Gastrocnemius medialis (tissue), 4 donors: ENCODE measurements at regions not wholly inside any gene's neighbourhood (a gene's known extent, or its start where the extent isn't known, plus 50 kb on each side); places are given as distances from the start of the nearest gene placed in this dataset.

Experiments
- ATAC-seq, 2 donors: fragments of 150-250 bp; one replicate each; pipeline ENCODE4 v1.9.1; 2016
- DNase-seq, 2 donors: peaks; one replicate each; pipeline ENCODE4 v3.0.0-alpha.2; 2019
- H3K27ac ChIP-seq, 4 donors: fragments of 200-600 bp; sonication (generic); 1 replicate in 1 of 4; 2 replicates in 3 of 4; pipeline ENCODE4 v1.5.1; 2016 to 2018; ENCODE audit warnings: mild to moderate bottlenecking in 2 of 4, moderate library complexity in 1 of 4
- H3K27me3 ChIP-seq, 3 donors: fragments of 200-600 bp; sonication (generic) in 2 of 3; 1 replicate in 1 of 3; 2 replicates in 2 of 3; pipeline versions ENCODE4 v1.5.1 to v1.6.0; 2016 to 2019; ENCODE audit warnings: mild to moderate bottlenecking in 1 of 3, moderate library complexity in 1 of 3
- H3K36me3 ChIP-seq, 2 donors: fragments of 200-600 bp; sonication (generic) in 1 of 2; one replicate each; pipeline ENCODE4 v1.5.1; 2017 to 2018
- H3K4me1 ChIP-seq, 2 donors: fragments of 200-600 bp; sonication (generic) in 1 of 2; one replicate each; pipeline ENCODE4 v1.5.1; 2016 to 2017; ENCODE audit warnings: mild to moderate bottlenecking in 2 of 2
- H3K4me3 ChIP-seq, 4 donors: fragments of 200-600 bp; sonication (generic) in 3 of 4; 1 replicate in 1 of 4; 2 replicates in 3 of 4; pipeline ENCODE4 v1.5.1; 2016 to 2019; ENCODE audit warnings: mild to moderate bottlenecking in 2 of 4
- H3K9me3 ChIP-seq, 3 donors: fragments of 200-600 bp; sonication (generic) in 2 of 3; 1 replicate in 1 of 3; 2 replicates in 2 of 3; pipeline ENCODE4 v1.5.1; 2016 to 2019
- CTCF ChIP-seq, 5 experiments: fragments of 450-650 bp in 3 of 5; fragments of 200-600 bp in 2 of 5; sonication (generic) in 2 of 5; IDR thresholded peaks in 4 of 5; conservative IDR thresholded peaks in 1 of 5; 1 replicate in 4 of 5; 2 replicates in 1 of 5; pipeline ENCODE4 v1.5.1; 2016 to 2019; ENCODE audit warnings: antibody characterized with exemption in 5 of 5, mild to moderate bottlenecking in 3 of 5, moderate library complexity in 3 of 5
- POLR2A ChIP-seq, 2 donors: fragments of 450-650 bp; IDR thresholded peaks; one replicate each; pipeline ENCODE4 v1.6.1; 2017; ENCODE audit warnings: antibody characterized with exemption in 2 of 2, mild to moderate bottlenecking in 2 of 2, moderate library complexity in 2 of 2
- in situ Hi-C, 4 donors: fragments of 200-750 bp; cut with MboI; loops; one replicate each; pipeline versions ENCODE4 v1.15.0 to v1.8.0; 2017; ENCODE audit warnings: low sequenced_read_pairs in 4 of 4
- intact Hi-C: fragments of 100-400 bp; cut with DNase I; formaldehyde crosslinking; loops from one replicate; pipeline ENCODE4 v1.15.1; 2023; ENCODE audit warnings: low total_unique reads

- H3K27ac ChIP-seq, result no peak overlapping the region
- intact Hi-C loops, result no loop called here
- in situ Hi-C loops, result no loop called here
- no peak for TF ChIP-seq POLR2A (IDR thresholded peaks at IDR 0.05)
- TF ChIP-seq CTCF (IDR thresholded peaks at IDR 0.05 in 4 of 5, conservative IDR thresholded peaks at IDR 0.05 in 1 of 5), result no peak
- H3K4me3 ChIP-seq, result no peak overlapping the region
- no peaks in the 10 kb centered on the region for H3K9me3 ChIP-seq
- peaks cover 0 to 6% of the 10 kb centered on the region in 2 donors for H3K4me1 ChIP-seq
- DNase-seq, result no peak
- no peak for ATAC-seq
- no peaks in the 10 kb centered on the region for H3K36me3 ChIP-seq
- H3K27me3 ChIP-seq, result no peaks in the 10 kb centered on the region
These were observed 706.4 kb upstream of the SLC10A2 start for GRCh38 chr13:103772576-103772975.

- Histone ChIP-seq H3K4me1 (no peaks in the 10 kb centered on the region), H3K27me3 (no peaks in the 10 kb centered on the region), H3K36me3 (no peaks in the 10 kb centered on the region), H3K27ac (no peak overlapping the region), H3K9me3 (no peaks in the 10 kb centered on the region), H3K4me3 (no peak overlapping the region)
- no peak for DNase-seq
- in situ Hi-C loops, result no loop called here
- intact Hi-C loops, result no loop called here
- TF ChIP-seq CTCF (IDR thresholded peaks at IDR 0.05 in 4 of 5, conservative IDR thresholded peaks at IDR 0.05 in 1 of 5) (no peak), POLR2A (IDR thresholded peaks at IDR 0.05) (no peak)
- ATAC-seq, result no peak
These were observed 696.3 kb upstream of the SLC10A2 start for GRCh38 chr13:103762523-103762922.

GRCh38 chr13:103759361-103759760 lies 693.1 kb upstream of the SLC10A2 start:
- TF ChIP-seq CTCF (IDR thresholded peaks at IDR 0.05 in 4 of 5, conservative IDR thresholded peaks at IDR 0.05 in 1 of 5) (no peak), POLR2A (IDR thresholded peaks at IDR 0.05) (no peak)
- ATAC-seq (no peak), DNase-seq (no peak)
- Histone ChIP-seq H3K27ac (no peak overlapping the region), H3K27me3 (no peaks in the 10 kb centered on the region), H3K4me1 (no peaks in the 10 kb centered on the region), H3K36me3 (no peaks in the 10 kb centered on the region), H3K9me3 (no peaks in the 10 kb centered on the region), H3K4me3 (no peak overlapping the region)
- intact Hi-C loops, result no loop called here
- in situ Hi-C loops, result no loop called here

GRCh38 chr13:103758222-103758621 lies 692.0 kb upstream of the SLC10A2 start:
- H3K4me3 ChIP-seq, result no peak overlapping the region
- no peaks in the 10 kb centered on the region for H3K27me3 ChIP-seq
- in situ Hi-C loops (no loop called here), intact Hi-C loops (no loop called here)
- no peaks in the 10 kb centered on the region for H3K36me3 ChIP-seq
- ATAC-seq (no peak), DNase-seq (no peak)
- H3K9me3 ChIP-seq, result no peaks in the 10 kb centered on the region
- no peak for TF ChIP-seq CTCF (IDR thresholded peaks at IDR 0.05 in 4 of 5, conservative IDR thresholded peaks at IDR 0.05 in 1 of 5)
- TF ChIP-seq POLR2A (IDR thresholded peaks at IDR 0.05), result no peak
- no peak overlapping the region for H3K27ac ChIP-seq
- H3K4me1 ChIP-seq, result peaks cover 0 to 3% of the 10 kb centered on the region in 2 donors

- no peaks in the 10 kb centered on the region for H3K9me3 ChIP-seq
- H3K36me3 ChIP-seq, result no peaks in the 10 kb centered on the region
- TF ChIP-seq POLR2A (IDR thresholded peaks at IDR 0.05) (no peak), CTCF (IDR thresholded peaks at IDR 0.05 in 4 of 5, conservative IDR thresholded peaks at IDR 0.05 in 1 of 5) (no peak)
- H3K27ac ChIP-seq, result no peak overlapping the region
- no peak overlapping the region for H3K4me3 ChIP-seq
- no peak for ATAC-seq
- no peak for DNase-seq
- H3K4me1 ChIP-seq, result peaks cover 0 to 5% of the 10 kb centered on the region in 2 donors
- H3K27me3 ChIP-seq, result no peaks in the 10 kb centered on the region
- intact Hi-C loops (no loop called here), in situ Hi-C loops (no loop called here)
These were observed 691.1 kb upstream of the SLC10A2 start for GRCh38 chr13:103757361-103757760.
